ENCODE measurements at regions not wholly inside any gene's neighbourhood (a gene's known extent, or its start where the extent isn't known, plus 50 kb on each side); places are given as distances from the start of the nearest gene placed in this dataset.
A peak's percentile ranks its signal among the peaks of the same experiment; 100 is the strongest.

- H3K27me3 ChIP-seq (ENCODE audit: insufficient read depth, low read depth): no peaks in the 10 kb centered on the region
- BruUV-seq (replicated peaks): no TSS peak
- H2AFZ ChIP-seq: no peak overlapping the region
- H3K36me3 ChIP-seq (ENCODE audit: low read depth): no peaks in the 10 kb centered on the region
- no peaks in the 10 kb centered on the region for H3K9me3 ChIP-seq (ENCODE audit: insufficient read depth, low read depth)
- H4K20me1 ChIP-seq (ENCODE audit: insufficient read depth): no peaks in the 10 kb centered on the region
- ChIA-PET CTCF (no interaction called here), POLR2A (ENCODE audit: unreplicated experiment) (no interaction called here)
- TF ChIP-seq CTCF (conservative IDR thresholded peaks at IDR 0.05): no peak
- no peak for TF ChIP-seq EZH2 (IDR thresholded peaks at IDR 0.05; ENCODE audit: low read depth)
- H3K4me1 ChIP-seq (replicated peaks; ENCODE audit: insufficient read depth): no peaks in the 10 kb centered on the region
- H3K9me2 ChIP-seq (ENCODE audit: insufficient read depth): peaks cover 2% of the 10 kb centered on the region; the same call in 1 of the 2 replicates
- no peak overlapping the region for H3K27ac ChIP-seq
- H3K4me2 ChIP-seq: no peak overlapping the region
- no peak for DNase-seq
- no peak overlapping the region for H3K4me3 ChIP-seq
- H3F3A ChIP-seq (ENCODE audit: insufficient read depth, low read depth): no peaks in the 10 kb centered on the region
- H3K79me2 ChIP-seq (ENCODE audit: low read depth): no peaks in the 10 kb centered on the region
- intact Hi-C loops (cut with micrococcal nuclease; ENCODE audit: unreplicated experiment): no loop called here
Measured at GRCh38 chr1:72649991-72650390, 367.7 kb upstream of the NEGR1 start.

- POLR2A ChIA-PET (ENCODE audit: unreplicated experiment): no interaction called here
- no peaks in the 10 kb centered on the region for H3K9me3 ChIP-seq (ENCODE audit: insufficient read depth, low read depth)
Measured at GRCh38 chr1:72649211-72649888, 367.0 kb upstream of the NEGR1 start.

GRCh38 chr1:72648465-72648864 is 366.1 kb upstream of the NEGR1 start:
- Histone ChIP-seq H3K79me2 (ENCODE audit: low read depth) (no peaks in the 10 kb centered on the region), H2AFZ (no peak overlapping the region), H3K4me1 (replicated peaks; ENCODE audit: insufficient read depth) (no peaks in the 10 kb centered on the region), H3K27me3 (ENCODE audit: insufficient read depth, low read depth) (no peaks in the 10 kb centered on the region), H3K36me3 (ENCODE audit: low read depth) (no peaks in the 10 kb centered on the region), H3K4me2 (no peak overlapping the region), H3K9me2 (ENCODE audit: insufficient read depth) (no peaks in the 10 kb centered on the region; the same call in 1 of the 2 replicates), H3K27ac (no peak overlapping the region), H3K4me3 (no peak overlapping the region), H3F3A (ENCODE audit: insufficient read depth, low read depth) (no peaks in the 10 kb centered on the region), H3K9me3 (ENCODE audit: insufficient read depth, low read depth) (no peaks in the 10 kb centered on the region), H4K20me1 (ENCODE audit: insufficient read depth) (no peaks in the 10 kb centered on the region)
- ChIA-PET POLR2A (ENCODE audit: unreplicated experiment) (no interaction called here), CTCF (no interaction called here)
- intact Hi-C loops (cut with micrococcal nuclease; ENCODE audit: unreplicated experiment): no loop called here
- peak in 1 of 2 experiments; percentile 19 for DNase-seq
- BruUV-seq (replicated peaks): no TSS peak
- no peak for TF ChIP-seq CTCF (conservative IDR thresholded peaks at IDR 0.05)
- no peak for TF ChIP-seq EZH2 (IDR thresholded peaks at IDR 0.05; ENCODE audit: low read depth)

More at GRCh38 chr1:72649211-72649888, 367.0 kb upstream of the NEGR1 start:
- Histone ChIP-seq H3K27me3 (ENCODE audit: insufficient read depth, low read depth) (no peaks in the 10 kb centered on the region), H2AFZ (no peak overlapping the region), H3K4me3 (no peak overlapping the region), H3F3A (ENCODE audit: insufficient read depth, low read depth) (no peaks in the 10 kb centered on the region), H3K79me2 (ENCODE audit: low read depth) (no peaks in the 10 kb centered on the region), H3K4me1 (replicated peaks; ENCODE audit: insufficient read depth) (no peaks in the 10 kb centered on the region), H3K36me3 (ENCODE audit: low read depth) (no peaks in the 10 kb centered on the region), H3K27ac (no peak overlapping the region), H4K20me1 (ENCODE audit: insufficient read depth) (no peaks in the 10 kb centered on the region), H3K9me2 (ENCODE audit: insufficient read depth) (no peaks in the 10 kb centered on the region; the same call in 1 of the 2 replicates), H3K4me2 (no peak overlapping the region)
- CTCF ChIA-PET: no interaction called here
- TF ChIP-seq CTCF (conservative IDR thresholded peaks at IDR 0.05) (no peak), EZH2 (IDR thresholded peaks at IDR 0.05; ENCODE audit: low read depth) (no peak)
- intact Hi-C loops (cut with micrococcal nuclease; ENCODE audit: unreplicated experiment): no loop called here
- BruUV-seq (replicated peaks): no TSS peak
- DNase-seq: peak in 1 of 2 experiments; percentile 8

Measured in PC-9 (cell line).